GM13976 (cell line): ENCODE measurements at regions not wholly inside any gene's neighbourhood (a gene's known extent, or its start where the extent isn't known, plus 50 kb on each side); places are given as distances from the start of the nearest gene placed in this dataset.

Experiments used
- DNase-seq: peaks from one replicate; pipeline ENCODE4 v3.0.0; 2012; ENCODE audit warnings: low spot score
- in situ Hi-C: fragments of 300-500 bp; cut with MboI; formaldehyde crosslinking; loops from one replicate; pipeline ENCODE4 v1.12.0; 2022; ENCODE audit warnings: low sequenced_read_pairs, mixed read lengths, inconsistent platforms; ENCODE audit not compliant: unreplicated experiment
- TF ChIP-seq, protein P1 (sequence below): IDR thresholded peaks from 2 replicates; pipeline ENCODE4 v1.5.1; 2012; ENCODE audit warnings: borderline replicate concordance, mild to moderate bottlenecking; ENCODE audit not compliant: insufficient read depth; ENCODE audit errors: extremely low read depth, missing control alignments, control extremely low read depth

DNA sequence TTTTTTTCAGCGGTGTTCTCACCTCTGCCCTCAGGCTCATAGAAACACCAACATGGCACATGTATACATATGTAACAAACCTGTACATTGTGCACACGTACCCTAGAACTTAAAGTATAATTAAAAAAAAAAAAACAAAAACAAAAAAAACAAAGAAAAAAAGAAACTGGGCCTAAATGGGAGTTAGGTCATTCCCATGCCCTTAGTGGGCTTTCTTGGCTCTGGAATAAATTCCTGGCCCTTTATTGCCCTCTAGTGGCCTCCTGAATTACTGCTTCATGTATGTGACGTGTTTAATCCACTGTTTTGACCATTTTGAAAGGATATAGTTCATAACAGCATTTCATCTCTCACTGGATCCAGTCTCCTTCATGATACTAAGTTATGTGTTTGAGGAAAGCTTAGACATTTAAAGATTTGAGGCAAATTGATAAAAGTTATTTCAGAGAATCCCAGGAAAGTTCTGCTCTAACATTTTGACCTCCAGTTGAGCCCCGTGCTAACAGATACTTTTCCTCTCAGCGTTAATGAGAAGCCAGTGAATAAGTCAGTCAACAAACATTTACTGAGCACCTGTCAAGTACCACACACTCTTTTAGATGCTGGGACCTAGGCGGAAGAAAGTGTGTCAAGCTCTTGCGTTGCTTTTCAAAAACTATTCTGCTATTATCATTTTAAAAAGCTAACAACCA is 54.7 kb upstream of the SYPL1 start:
- TF ChIP-seq, protein P1, sequence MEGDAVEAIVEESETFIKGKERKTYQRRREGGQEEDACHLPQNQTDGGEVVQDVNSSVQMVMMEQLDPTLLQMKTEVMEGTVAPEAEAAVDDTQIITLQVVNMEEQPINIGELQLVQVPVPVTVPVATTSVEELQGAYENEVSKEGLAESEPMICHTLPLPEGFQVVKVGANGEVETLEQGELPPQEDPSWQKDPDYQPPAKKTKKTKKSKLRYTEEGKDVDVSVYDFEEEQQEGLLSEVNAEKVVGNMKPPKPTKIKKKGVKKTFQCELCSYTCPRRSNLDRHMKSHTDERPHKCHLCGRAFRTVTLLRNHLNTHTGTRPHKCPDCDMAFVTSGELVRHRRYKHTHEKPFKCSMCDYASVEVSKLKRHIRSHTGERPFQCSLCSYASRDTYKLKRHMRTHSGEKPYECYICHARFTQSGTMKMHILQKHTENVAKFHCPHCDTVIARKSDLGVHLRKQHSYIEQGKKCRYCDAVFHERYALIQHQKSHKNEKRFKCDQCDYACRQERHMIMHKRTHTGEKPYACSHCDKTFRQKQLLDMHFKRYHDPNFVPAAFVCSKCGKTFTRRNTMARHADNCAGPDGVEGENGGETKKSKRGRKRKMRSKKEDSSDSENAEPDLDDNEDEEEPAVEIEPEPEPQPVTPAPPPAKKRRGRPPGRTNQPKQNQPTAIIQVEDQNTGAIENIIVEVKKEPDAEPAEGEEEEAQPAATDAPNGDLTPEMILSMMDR = peak; percentile 62
- DNase-seq = peak; percentile 60
- in situ Hi-C loops = loop anchor here (10.0 to 25.0 kb wide), 2 partner anchors 404 to 502 kb away; no protein-coding TSS in a partner anchor

DNA sequence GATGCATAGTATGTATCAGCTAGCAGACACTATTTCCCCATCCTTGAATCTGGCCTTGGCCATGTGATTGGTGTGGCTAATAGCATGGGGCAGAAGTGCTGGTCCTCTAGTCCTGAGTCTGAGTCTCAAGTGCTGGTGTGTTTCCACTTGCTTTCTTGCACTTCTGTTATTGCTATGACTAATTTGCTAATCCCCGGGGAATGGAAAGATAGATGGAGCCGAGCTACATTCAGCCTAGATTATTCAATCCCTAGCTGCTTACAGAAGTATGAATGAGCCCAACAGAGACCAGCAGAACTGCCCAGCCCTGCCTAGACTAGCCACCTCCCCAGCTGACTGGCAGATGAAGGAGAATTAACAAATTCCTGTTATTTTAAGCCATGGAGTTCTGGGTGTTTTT is 53.2 kb upstream of the SYPL1 start:
- in situ Hi-C loops = loop anchor here (10.0 to 25.0 kb wide), 2 partner anchors 403 to 501 kb away; no protein-coding TSS in a partner anchor
- DNase-seq = no peak
- TF ChIP-seq, protein P1 = no peak

DNA sequence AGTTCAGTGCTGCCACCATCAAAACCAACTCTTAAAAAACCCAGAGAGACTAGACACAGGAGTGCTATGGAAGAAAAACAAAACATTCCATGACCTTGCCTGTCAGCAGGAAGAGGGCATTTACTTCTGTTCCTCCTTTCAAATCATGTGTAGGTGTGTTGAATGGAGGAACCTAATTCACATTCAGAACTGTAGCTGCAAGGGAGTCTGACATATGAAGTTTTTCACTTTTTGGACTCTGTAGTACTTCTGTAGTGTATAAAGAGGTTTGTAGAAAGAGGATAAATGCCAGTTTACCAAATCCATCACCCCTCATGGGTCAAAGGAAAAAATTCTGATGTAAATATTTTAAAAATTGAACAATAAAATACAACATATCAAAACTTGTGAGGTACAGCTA is 51.1 kb upstream of the SYPL1 start:
- DNase-seq = no peak
- in situ Hi-C loops = loop anchor here (10.0 to 25.0 kb wide), 2 partner anchors 401 to 498 kb away; no protein-coding TSS in a partner anchor
- TF ChIP-seq, protein P1 = no peak
